CD4-positive, CD25-positive, alpha-beta regulatory T cell (primary cell): ENCODE measurements at regions not wholly inside any gene's neighbourhood (a gene's known extent, or its start where the extent isn't known, plus 50 kb on each side); places are given as distances from the start of the nearest gene placed in this dataset.

Experiments
- ATAC-seq, 2 donors: fragments of 150-1000 bp; cut with Tn5 transposase; one replicate each; pipeline ENCODE4 v1.10.0; 2021; ENCODE audit warnings: low read depth in 2 of 2, moderate number of reproducible peaks in 2 of 2, moderate library complexity in 1 of 2
- DNase-seq, 3 donors: peaks; one replicate each; pipeline versions ENCODE4 v3.0.0 to v3.0.0-alpha.2; 2012 to 2022; ENCODE audit warnings: mixed read lengths in 1 of 3
- H3K27ac ChIP-seq: one replicate; pipeline ENCODE4 v1.7.0; 2013; ENCODE audit warnings: mild to moderate bottlenecking, low read length; ENCODE audit not compliant: insufficient read depth, poor library complexity, severe bottlenecking
- H3K27me3 ChIP-seq: one replicate; pipeline ENCODE4 v1.7.0; 2013; ENCODE audit warnings: low read length; ENCODE audit not compliant: control insufficient read depth, insufficient read depth
- H3K36me3 ChIP-seq: one replicate; pipeline ENCODE4 v1.7.0; 2013; ENCODE audit warnings: mild to moderate bottlenecking, low read length, moderate library complexity; ENCODE audit not compliant: control insufficient read depth, insufficient read depth
- H3K4me1 ChIP-seq: 2 replicates; pipeline ENCODE4 v1.7.0; 2013; ENCODE audit warnings: mild to moderate bottlenecking, low read length; ENCODE audit not compliant: insufficient read depth, control insufficient read depth, poor library complexity, severe bottlenecking
- H3K4me3 ChIP-seq: one replicate; pipeline ENCODE4 v1.7.0; 2013; ENCODE audit warnings: low read depth, mild to moderate bottlenecking, low read length, moderate library complexity
- H3K9me3 ChIP-seq, 2 experiments: 1 replicate in 1 of 2; 2 replicates in 1 of 2; pipeline ENCODE4 v1.7.0; 2013; ENCODE audit warnings: low read length in 2 of 2, mild to moderate bottlenecking in 1 of 2, moderate library complexity in 1 of 2; ENCODE audit not compliant: control insufficient read depth in 2 of 2
- H3K27ac Mint-ChIP-seq, 3 donors: one replicate each; pipeline ENCODE4 v1.8.0; 2020 to 2022; ENCODE audit warnings: mild to moderate bottlenecking in 3 of 3, mixed read lengths in 3 of 3, moderate library complexity in 2 of 3
- H3K27me3 Mint-ChIP-seq: one replicate; pipeline ENCODE4 v1.8.0; 2022; ENCODE audit warnings: mild to moderate bottlenecking, mixed read lengths
- H3K36me3 Mint-ChIP-seq: one replicate; pipeline ENCODE4 v1.8.0; 2020; ENCODE audit warnings: mixed read lengths
- H3K4me1 Mint-ChIP-seq, 4 donors: one replicate each; pipeline ENCODE4 v1.8.0; 2020 to 2022; ENCODE audit warnings: mixed read lengths in 4 of 4, mild to moderate bottlenecking in 1 of 4
- H3K4me3 Mint-ChIP-seq, 4 donors: one replicate each; pipeline ENCODE4 v1.8.0; 2020 to 2022; ENCODE audit warnings: mild to moderate bottlenecking in 4 of 4, mixed read lengths in 4 of 4, moderate library complexity in 3 of 4
- H3K9me3 Mint-ChIP-seq, 7 donors: one replicate each; pipeline ENCODE4 v1.8.0; 2020 to 2022; ENCODE audit warnings: mixed read lengths in 7 of 7, mild to moderate bottlenecking in 3 of 7, moderate library complexity in 2 of 7

DNA sequence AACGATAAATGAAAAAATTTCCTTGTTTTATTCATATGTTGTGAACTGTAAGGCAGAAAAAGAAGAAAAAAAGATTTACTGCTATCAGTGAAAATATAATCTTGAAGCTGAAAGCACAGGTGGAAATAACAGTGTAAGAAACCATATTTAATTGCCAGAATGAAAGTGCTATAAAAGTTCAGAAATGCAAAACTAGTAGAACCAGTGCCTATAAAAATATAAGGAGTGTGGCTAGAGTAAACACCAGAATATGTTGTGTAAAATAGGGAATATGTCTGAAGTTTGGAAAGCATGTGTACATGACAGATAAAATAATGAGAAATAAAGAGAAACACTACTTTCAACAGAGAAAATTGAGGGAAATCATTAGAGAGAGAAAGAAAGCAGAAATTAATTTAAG, 350.5 kb upstream of the NPSR1 start:
- peaks cover 0 to under 1% of the 10 kb centered on the region in 2 experiments for H3K9me3 ChIP-seq
- H3K36me3 ChIP-seq, result no peaks in the 10 kb centered on the region
- ATAC-seq (no peak), DNase-seq (no peak)
- H3K9me3 Mint-ChIP-seq, result peaks cover 0 to 8% (median 2%) of the 10 kb centered on the region in 7 donors
- no peaks in the 10 kb centered on the region for H3K27me3 Mint-ChIP-seq
- H3K4me3 Mint-ChIP-seq, result no peak overlapping the region
- H3K4me3 ChIP-seq, result no peak overlapping the region
- H3K27ac ChIP-seq, result no peak overlapping the region
- H3K4me1 ChIP-seq, result no peaks in the 10 kb centered on the region
- H3K27ac Mint-ChIP-seq, result no peak overlapping the region
- H3K27me3 ChIP-seq, result no peaks in the 10 kb centered on the region
- H3K4me1 Mint-ChIP-seq, result no peaks in the 10 kb centered on the region
- no peaks in the 10 kb centered on the region for H3K36me3 Mint-ChIP-seq

DNA sequence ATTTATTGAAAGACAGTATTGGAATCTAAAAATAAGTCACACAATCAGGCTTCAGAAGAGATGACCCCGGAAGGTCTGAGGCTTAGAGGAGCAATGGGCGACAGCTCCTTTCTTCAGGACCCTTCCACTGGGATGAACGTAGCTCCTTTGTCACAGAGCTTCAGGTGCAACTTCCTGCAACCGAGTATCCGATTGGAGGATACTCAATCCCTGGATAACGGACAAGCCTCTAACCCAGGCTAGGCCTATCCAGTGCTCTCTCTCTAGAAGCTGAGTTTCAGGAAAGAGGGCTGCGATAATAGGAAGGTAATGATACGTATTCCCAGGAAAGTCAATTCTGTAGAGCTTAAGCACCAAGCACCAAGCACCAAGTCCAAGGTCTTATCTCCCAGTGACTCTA, 349.4 kb upstream of the NPSR1 start:
- no peaks in the 10 kb centered on the region for H3K4me1 Mint-ChIP-seq
- no peak overlapping the region for H3K4me3 ChIP-seq
- H3K4me3 Mint-ChIP-seq, result no peak overlapping the region
- ATAC-seq (no peak), DNase-seq (no peak)
- H3K36me3 Mint-ChIP-seq, result no peaks in the 10 kb centered on the region
- H3K27ac Mint-ChIP-seq, result no peak overlapping the region
- H3K27me3 Mint-ChIP-seq, result no peaks in the 10 kb centered on the region
- no peak overlapping the region for H3K27ac ChIP-seq
- H3K9me3 Mint-ChIP-seq, result peaks cover 0 to 10% (median 4%) of the 10 kb centered on the region in 7 donors
- no peaks in the 10 kb centered on the region for H3K4me1 ChIP-seq
- H3K9me3 ChIP-seq, result peaks cover 0 to 3% of the 10 kb centered on the region in 2 experiments
- H3K36me3 ChIP-seq, result no peaks in the 10 kb centered on the region
- H3K27me3 ChIP-seq, result no peaks in the 10 kb centered on the region

DNA sequence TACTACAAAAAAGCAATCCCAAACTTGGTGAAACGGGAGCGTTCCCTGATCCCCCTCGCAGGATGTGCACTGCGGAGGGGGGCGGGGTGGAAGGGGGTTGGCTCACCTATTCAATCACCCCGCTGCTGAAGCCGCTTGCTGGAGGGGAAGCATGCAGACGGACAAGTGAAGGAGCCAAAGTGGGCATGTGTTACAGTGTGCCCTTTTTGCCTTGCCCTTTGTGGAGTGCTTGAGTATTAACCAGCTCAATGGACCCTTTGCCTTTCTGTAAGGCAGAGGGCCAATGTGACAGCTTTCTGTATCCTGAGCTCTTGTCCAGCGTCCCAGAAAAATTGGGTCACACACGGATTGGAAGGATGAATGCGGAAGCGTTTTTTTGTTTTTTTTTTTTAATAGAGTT, 348.9 kb upstream of the NPSR1 start:
- Mint-ChIP-seq H3K27me3 (no peaks in the 10 kb centered on the region), H3K4me1 (no peaks in the 10 kb centered on the region), H3K9me3 (peaks cover 0 to 10% (median 4%) of the 10 kb centered on the region in 7 donors), H3K4me3 (no peak overlapping the region), H3K27ac (no peak overlapping the region), H3K36me3 (no peaks in the 10 kb centered on the region)
- H3K27ac ChIP-seq, result no peak overlapping the region
- DNase-seq, result no peak
- no peak for ATAC-seq
- no peaks in the 10 kb centered on the region for H3K36me3 ChIP-seq
- peaks cover 0 to 3% of the 10 kb centered on the region in 2 experiments for H3K9me3 ChIP-seq
- no peak overlapping the region for H3K4me3 ChIP-seq
- no peaks in the 10 kb centered on the region for H3K4me1 ChIP-seq
- H3K27me3 ChIP-seq, result no peaks in the 10 kb centered on the region

DNA sequence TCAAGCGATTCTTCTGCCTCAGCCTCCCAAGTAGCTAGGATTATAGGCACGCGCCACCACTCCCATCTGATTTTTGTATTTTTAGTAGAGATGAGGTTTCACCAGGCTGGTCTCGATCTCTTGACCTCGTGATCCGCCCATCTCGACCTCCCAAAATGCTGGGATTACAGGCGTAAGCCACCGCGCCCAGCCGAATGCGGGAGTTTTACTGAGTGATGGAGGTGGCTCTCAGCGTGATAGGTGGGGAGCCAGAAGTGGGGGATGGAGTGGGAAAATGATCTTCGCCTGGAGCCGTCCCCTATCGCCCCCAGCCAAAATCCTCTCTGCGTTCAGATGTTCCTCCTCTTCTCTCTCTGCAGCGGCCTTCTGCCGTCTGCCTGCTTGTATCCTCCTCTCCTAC, 348.4 kb upstream of the NPSR1 start:
- H3K27ac ChIP-seq, result no peak overlapping the region
- Mint-ChIP-seq H3K27ac (no peak overlapping the region), H3K27me3 (peaks cover 2% of the 10 kb centered on the region), H3K36me3 (no peaks in the 10 kb centered on the region), H3K4me1 (no peaks in the 10 kb centered on the region), H3K9me3 (peaks cover under 1 to 10% (median 4%) of the 10 kb centered on the region in 7 donors), H3K4me3 (no peak overlapping the region)
- H3K9me3 ChIP-seq, result peaks cover 0 to 3% of the 10 kb centered on the region in 2 experiments
- no peaks in the 10 kb centered on the region for H3K27me3 ChIP-seq
- H3K4me3 ChIP-seq, result no peak overlapping the region
- no peak for ATAC-seq
- H3K4me1 ChIP-seq, result no peaks in the 10 kb centered on the region
- no peak for DNase-seq
- no peaks in the 10 kb centered on the region for H3K36me3 ChIP-seq

DNA sequence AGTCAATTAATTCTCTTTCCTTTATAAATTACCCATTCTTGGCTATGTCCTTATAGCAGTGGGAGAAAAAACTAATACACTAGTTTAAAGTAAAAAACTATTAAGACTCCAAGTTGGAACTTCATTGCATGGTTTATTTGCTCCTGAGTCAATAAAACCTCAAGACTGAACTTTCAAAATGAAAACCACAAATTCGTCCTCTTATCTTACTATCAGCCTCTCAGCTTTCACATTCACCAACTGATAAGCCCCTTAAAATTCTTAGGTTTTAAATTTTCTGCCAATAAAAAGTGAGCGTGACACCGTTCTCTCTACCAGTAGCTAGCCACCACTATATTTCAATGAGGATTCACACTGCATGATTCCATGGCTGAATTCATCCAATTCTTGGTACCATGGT, 346.4 kb upstream of the NPSR1 start:
- DNase-seq (no peak), ATAC-seq (no peak)
- H3K4me1 ChIP-seq, result no peaks in the 10 kb centered on the region
- H3K4me3 ChIP-seq, result no peak overlapping the region
- peaks cover 5% of the 10 kb centered on the region for H3K27me3 Mint-ChIP-seq
- H3K4me1 Mint-ChIP-seq, result no peaks in the 10 kb centered on the region
- no peaks in the 10 kb centered on the region for H3K36me3 Mint-ChIP-seq
- H3K27ac Mint-ChIP-seq, result no peak overlapping the region
- no peaks in the 10 kb centered on the region for H3K36me3 ChIP-seq
- H3K27me3 ChIP-seq, result no peaks in the 10 kb centered on the region
- peaks cover 0 to 3% of the 10 kb centered on the region in 2 experiments for H3K9me3 ChIP-seq
- peaks cover 2 to 10% (median 4%) of the 10 kb centered on the region in 7 donors for H3K9me3 Mint-ChIP-seq
- H3K27ac ChIP-seq, result no peak overlapping the region
- H3K4me3 Mint-ChIP-seq, result no peak overlapping the region

DNA sequence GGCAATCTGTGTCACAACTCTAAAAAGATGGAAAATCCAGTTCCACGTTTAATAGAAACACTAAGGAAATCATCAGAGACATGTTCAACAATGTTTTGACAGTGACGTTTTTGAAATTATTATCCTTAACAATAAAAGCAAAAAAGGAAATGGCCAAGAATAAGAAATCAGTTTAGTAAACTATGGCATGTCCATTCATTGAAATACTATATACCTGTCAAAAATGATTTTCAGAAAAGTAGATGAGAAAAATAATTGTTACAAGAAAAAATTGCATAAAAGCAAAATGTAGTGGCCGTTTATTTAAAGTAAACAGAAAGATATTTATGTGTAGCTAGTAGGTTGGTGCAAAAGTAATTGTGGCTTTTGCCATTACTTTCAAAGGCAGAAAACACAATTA, 345.4 kb upstream of the NPSR1 start:
- no peak overlapping the region for H3K4me3 ChIP-seq
- DNase-seq (no peak), ATAC-seq (no peak)
- Mint-ChIP-seq H3K4me1 (no peaks in the 10 kb centered on the region), H3K4me3 (no peak overlapping the region), H3K9me3 (peaks cover 2 to 10% (median 4%) of the 10 kb centered on the region in 7 donors), H3K27me3 (peaks cover 5% of the 10 kb centered on the region), H3K36me3 (no peaks in the 10 kb centered on the region), H3K27ac (no peak overlapping the region)
- no peaks in the 10 kb centered on the region for H3K36me3 ChIP-seq
- no peak overlapping the region for H3K27ac ChIP-seq
- H3K4me1 ChIP-seq, result no peaks in the 10 kb centered on the region
- H3K9me3 ChIP-seq, result peaks cover 0 to 3% of the 10 kb centered on the region in 2 experiments
- no peaks in the 10 kb centered on the region for H3K27me3 ChIP-seq

DNA sequence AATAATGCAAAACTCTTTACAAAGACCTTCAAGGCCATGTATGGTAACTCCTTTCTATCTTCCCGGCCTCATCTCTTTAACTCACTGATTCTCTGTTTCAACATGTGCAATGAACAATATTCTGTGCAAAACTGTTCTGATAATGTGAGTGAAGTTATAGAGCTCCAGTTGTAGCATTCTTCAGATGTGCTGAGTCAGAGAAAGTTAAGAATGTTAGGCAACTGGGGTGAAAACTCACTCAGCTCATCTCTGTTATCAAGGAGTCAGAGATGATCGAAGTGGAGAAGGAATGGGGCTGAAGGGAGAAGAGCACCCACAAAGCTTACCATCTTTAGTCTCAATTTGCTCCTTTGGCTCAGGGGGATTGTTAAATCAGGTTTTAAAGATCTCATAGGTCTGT, 344.7 kb upstream of the NPSR1 start:
- H3K4me1 Mint-ChIP-seq, result no peaks in the 10 kb centered on the region
- no peaks in the 10 kb centered on the region for H3K27me3 ChIP-seq
- no peak for DNase-seq
- H3K36me3 ChIP-seq, result no peaks in the 10 kb centered on the region
- H3K4me1 ChIP-seq, result no peaks in the 10 kb centered on the region
- H3K27ac ChIP-seq, result no peak overlapping the region
- no peak overlapping the region for H3K27ac Mint-ChIP-seq
- no peak for ATAC-seq
- H3K27me3 Mint-ChIP-seq, result peaks cover 5% of the 10 kb centered on the region
- no peak overlapping the region for H3K4me3 ChIP-seq
- no peak overlapping the region for H3K4me3 Mint-ChIP-seq
- peaks cover 0 to 3% of the 10 kb centered on the region in 2 experiments for H3K9me3 ChIP-seq
- H3K36me3 Mint-ChIP-seq, result no peaks in the 10 kb centered on the region
- H3K9me3 Mint-ChIP-seq, result peaks cover 2 to 10% (median 4%) of the 10 kb centered on the region in 7 donors

DNA sequence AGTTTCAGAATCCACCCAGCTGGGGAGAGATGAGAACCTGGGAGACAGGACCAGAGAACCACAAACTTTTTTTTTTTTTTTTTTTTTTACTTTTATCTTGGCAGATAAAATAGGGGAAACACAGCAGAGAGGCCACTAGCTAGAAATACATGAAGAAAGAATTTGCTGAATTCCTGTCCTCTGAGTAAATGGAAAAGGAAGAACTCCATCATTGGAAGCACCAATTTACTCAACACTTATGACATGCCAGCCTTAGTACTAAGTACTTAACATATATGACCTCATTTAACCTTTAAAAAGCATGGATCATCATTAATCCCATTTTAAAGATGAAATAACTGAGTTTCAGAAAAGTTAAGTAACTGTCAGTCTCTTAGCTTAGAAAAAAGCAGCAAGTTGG, 343.0 kb upstream of the NPSR1 start:
- no peak overlapping the region for H3K27ac ChIP-seq
- Mint-ChIP-seq H3K4me1 (no peaks in the 10 kb centered on the region), H3K9me3 (peaks cover 2 to 7% (median 4%) of the 10 kb centered on the region in 7 donors), H3K27me3 (peaks cover 5% of the 10 kb centered on the region), H3K36me3 (no peaks in the 10 kb centered on the region), H3K4me3 (no peak overlapping the region), H3K27ac (no peak overlapping the region)
- H3K4me3 ChIP-seq, result no peak overlapping the region
- no peak for DNase-seq
- no peaks in the 10 kb centered on the region for H3K27me3 ChIP-seq
- peaks cover 0 to 3% of the 10 kb centered on the region in 2 experiments for H3K9me3 ChIP-seq
- no peaks in the 10 kb centered on the region for H3K36me3 ChIP-seq
- H3K4me1 ChIP-seq, result no peaks in the 10 kb centered on the region
- ATAC-seq, result no peak
